SU-DHL-6 (cell line): ENCODE measurements at regions not wholly inside any gene's neighbourhood (a gene's known extent, or its start where the extent isn't known, plus 50 kb on each side); places are given as distances from the start of the nearest gene placed in this dataset.

Experiments used
- H2AFZ ChIP-seq: fragments of 200-600 bp; sonication (generic); 2 replicates; pipeline ENCODE4 v1.6.1; 2014; ENCODE audit warnings: low read depth, mild to moderate bottlenecking, moderate library complexity, mixed read lengths, antibody characterized with exemption, low read length; ENCODE audit not compliant: severe bottlenecking
- H3F3A ChIP-seq: fragments of 200-600 bp; shearing (Covaris generic); 2 replicates; pipeline ENCODE4 v1.6.0; 2016; ENCODE audit warnings: antibody characterized with exemption, mild to moderate bottlenecking; ENCODE audit not compliant: insufficient read depth
- H3K27ac ChIP-seq: fragments of 200-600 bp; sonication (generic); 2 replicates; pipeline ENCODE4 v1.5.1; 2016; ENCODE audit warnings: low read depth, mild to moderate bottlenecking, low read length, moderate library complexity, mixed read lengths
- H3K27me3 ChIP-seq: fragments of 200-600 bp; sonication (generic), shearing (Covaris generic); 2 replicates; pipeline ENCODE4 v1.6.0; 2014; ENCODE audit warnings: mild to moderate bottlenecking, low read length
- H3K36me3 ChIP-seq: fragments of 200-600 bp; sonication (generic); 2 replicates; pipeline ENCODE4 v1.6.1; 2014; ENCODE audit warnings: mild to moderate bottlenecking, low read length, mixed read lengths
- H3K4me2 ChIP-seq: fragments of 300-600, 200-600 bp; shearing (Covaris generic), sonication (generic); 2 replicates; pipeline ENCODE4 v1.6.0; 2014; ENCODE audit warnings: low read length, low read depth, mild to moderate bottlenecking; ENCODE audit not compliant: poor library complexity, severe bottlenecking
- H3K4me3 ChIP-seq: fragments of 200-600 bp; sonication (generic); 2 replicates; pipeline ENCODE4 v1.5.1; 2014; ENCODE audit warnings: antibody characterized with exemption, low read length, mild to moderate bottlenecking, mixed read lengths; ENCODE audit not compliant: insufficient read depth, poor library complexity, severe bottlenecking
- H3K79me2 ChIP-seq: fragments of 200-600 bp; sonication (generic); 2 replicates; pipeline ENCODE4 v1.6.1; 2014; ENCODE audit warnings: mild to moderate bottlenecking, low read length, moderate library complexity; ENCODE audit not compliant: insufficient read depth
- H3K9ac ChIP-seq: fragments of 200-600 bp; sonication (generic); 2 replicates; pipeline ENCODE4 v1.7.0; 2014; ENCODE audit warnings: mild to moderate bottlenecking, low read length
- H3K9me2 ChIP-seq: fragments of 200-600 bp; sonication (generic); replicated peaks from 2 replicates; pipeline ENCODE4 v1.6.1; 2014; ENCODE audit warnings: low read length; ENCODE audit not compliant: insufficient read depth
- H3K9me3 ChIP-seq: fragments of 200-600 bp; sonication (generic); 2 replicates; pipeline ENCODE4 v1.6.1; 2014; ENCODE audit warnings: low read length, mixed read lengths; ENCODE audit not compliant: insufficient read depth
- H4K20me1 ChIP-seq: fragments of 200-600 bp; sonication (generic); 2 replicates; pipeline ENCODE4 v1.6.1; 2014; ENCODE audit warnings: low read depth, mild to moderate bottlenecking, antibody characterized with exemption, low read length, moderate library complexity, mixed read lengths
- EZH2phosphoT487 ChIP-seq: fragments of 200-600 bp; sonication (generic), shearing (Covaris generic); conservative IDR thresholded peaks from 2 replicates; pipeline ENCODE4 v1.6.1; 2018; ENCODE audit warnings: mild to moderate bottlenecking, antibody characterized with exemption, low read length, moderate library complexity, mixed read lengths
- TF ChIP-seq, protein P1 (sequence below): fragments of 200-600 bp; sonication (generic); IDR thresholded peaks from one replicate; pipeline ENCODE4 v1.5.1; 2017; ENCODE audit warnings: antibody characterized with exemption, mild to moderate bottlenecking, low read length, moderate library complexity; ENCODE audit not compliant: insufficient read depth, poor library complexity, severe bottlenecking

GRCh38 chr9:109883623-109884022 is 103.6 kb downstream of the PALM2AKAP2 start:
- no peaks in the 10 kb centered on the region for H4K20me1 ChIP-seq
- no peak for TF ChIP-seq EZH2phosphoT487
- TF ChIP-seq, protein P1, sequence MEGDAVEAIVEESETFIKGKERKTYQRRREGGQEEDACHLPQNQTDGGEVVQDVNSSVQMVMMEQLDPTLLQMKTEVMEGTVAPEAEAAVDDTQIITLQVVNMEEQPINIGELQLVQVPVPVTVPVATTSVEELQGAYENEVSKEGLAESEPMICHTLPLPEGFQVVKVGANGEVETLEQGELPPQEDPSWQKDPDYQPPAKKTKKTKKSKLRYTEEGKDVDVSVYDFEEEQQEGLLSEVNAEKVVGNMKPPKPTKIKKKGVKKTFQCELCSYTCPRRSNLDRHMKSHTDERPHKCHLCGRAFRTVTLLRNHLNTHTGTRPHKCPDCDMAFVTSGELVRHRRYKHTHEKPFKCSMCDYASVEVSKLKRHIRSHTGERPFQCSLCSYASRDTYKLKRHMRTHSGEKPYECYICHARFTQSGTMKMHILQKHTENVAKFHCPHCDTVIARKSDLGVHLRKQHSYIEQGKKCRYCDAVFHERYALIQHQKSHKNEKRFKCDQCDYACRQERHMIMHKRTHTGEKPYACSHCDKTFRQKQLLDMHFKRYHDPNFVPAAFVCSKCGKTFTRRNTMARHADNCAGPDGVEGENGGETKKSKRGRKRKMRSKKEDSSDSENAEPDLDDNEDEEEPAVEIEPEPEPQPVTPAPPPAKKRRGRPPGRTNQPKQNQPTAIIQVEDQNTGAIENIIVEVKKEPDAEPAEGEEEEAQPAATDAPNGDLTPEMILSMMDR: no peak
- no peak overlapping the region for H2AFZ ChIP-seq
- no peaks in the 10 kb centered on the region for H3K36me3 ChIP-seq
- no peak overlapping the region for H3K4me2 ChIP-seq
- no peak overlapping the region for H3K9ac ChIP-seq
- no peaks in the 10 kb centered on the region for H3K79me2 ChIP-seq
- no peak overlapping the region for H3K27ac ChIP-seq
- no peaks in the 10 kb centered on the region for H3K27me3 ChIP-seq
- no peaks in the 10 kb centered on the region for H3K9me2 ChIP-seq
- H3K9me3 ChIP-seq: no peaks in the 10 kb centered on the region
- H3F3A ChIP-seq: no peaks in the 10 kb centered on the region
- H3K4me3 ChIP-seq: no peak overlapping the region

GRCh38 chr9:109886041-109886440 is 106.0 kb downstream of the PALM2AKAP2 start:
- Histone ChIP-seq H3K36me3 (no peaks in the 10 kb centered on the region), H3K4me2 (no peak overlapping the region)

GRCh38 chr9:109886617-109887016 is 106.6 kb downstream of the PALM2AKAP2 start:
- H3K27me3 ChIP-seq: no peaks in the 10 kb centered on the region
- no peak overlapping the region for H3K9ac ChIP-seq
- H2AFZ ChIP-seq: no peak overlapping the region
- H3K27ac ChIP-seq: no peak overlapping the region
- no peaks in the 10 kb centered on the region for H3K9me2 ChIP-seq
- H3K79me2 ChIP-seq: no peaks in the 10 kb centered on the region
- no peak for TF ChIP-seq EZH2phosphoT487
- TF ChIP-seq, protein P1: no peak
- no peaks in the 10 kb centered on the region for H3K9me3 ChIP-seq
- H4K20me1 ChIP-seq: no peaks in the 10 kb centered on the region
- H3K36me3 ChIP-seq: no peaks in the 10 kb centered on the region
- H3F3A ChIP-seq: no peaks in the 10 kb centered on the region
- H3K4me3 ChIP-seq: no peak overlapping the region
- no peak overlapping the region for H3K4me2 ChIP-seq

More at GRCh38 chr9:109886041-109886440, 106.0 kb downstream of the PALM2AKAP2 start:
- Histone ChIP-seq H3F3A (no peaks in the 10 kb centered on the region), H3K79me2 (no peaks in the 10 kb centered on the region), H2AFZ (no peak overlapping the region), H3K27me3 (no peaks in the 10 kb centered on the region), H3K9me3 (no peaks in the 10 kb centered on the region), H4K20me1 (no peaks in the 10 kb centered on the region), H3K9ac (no peak overlapping the region), H3K27ac (no peak overlapping the region), H3K4me3 (no peak overlapping the region), H3K9me2 (no peaks in the 10 kb centered on the region)
- TF ChIP-seq, protein P1: no peak
- no peak for TF ChIP-seq EZH2phosphoT487
